SK-N-SH (cell line): ENCODE measurements at regions not wholly inside any gene's neighbourhood (a gene's known extent, or its start where the extent isn't known, plus 50 kb on each side); places are given as distances from the start of the nearest gene placed in this dataset.

Experiments used
- CTCF ChIA-PET: fragments of 300-600, 350-600 bp; formaldehyde crosslinking; extraction: SDS; loops from one replicate; lab custom pipeline; 2021; lab: Yijun Ruan, JAX
- POLR2A ChIA-PET: fragments of 350-600 bp; sonication (Branson Sonifier 250); formaldehyde crosslinking; extraction: SDS; loops from one replicate; lab custom pipeline; 2020; ENCODE audit warnings: antibody characterized with exemption, inconsistent platforms; lab: Yijun Ruan, JAX
- DNase-seq: peaks from one replicate; pipeline ENCODE4 v3.0.0; 2012
- H2AFZ ChIP-seq: fragments of 200-600 bp; sonication (generic); 2 replicates; pipeline ENCODE4 v1.8.1; 2016; ENCODE audit warnings: antibody characterized with exemption, mild to moderate bottlenecking, low read depth
- H3F3A ChIP-seq: fragments of 200-600 bp; sonication (generic); replicated peaks from 2 replicates; pipeline ENCODE3; 2016; ENCODE audit warnings: antibody characterized with exemption, mild to moderate bottlenecking; ENCODE audit not compliant: insufficient read depth
- H3K27ac ChIP-seq, 2 experiments: fragments of 200-500 bp in 1 of 2; fragments of 200-600 bp in 1 of 2; sonication (Bioruptor generic) in 1 of 2; sonication (generic), shearing (Covaris generic) in 1 of 2; 2 replicates each; pipeline versions ENCODE4 v1.5.1 to v1.6.1; 2014 to 2016; ENCODE audit warnings: low read depth in 2 of 2, inconsistent platforms in 1 of 2, low read length in 1 of 2, mild to moderate bottlenecking in 1 of 2, mixed read lengths in 1 of 2
- H3K27me3 ChIP-seq: fragments of 200-600 bp; sonication (generic), shearing (Covaris generic); 2 replicates; pipeline ENCODE4 v1.6.1; 2016; ENCODE audit warnings: mixed run types; ENCODE audit not compliant: insufficient read depth
- H3K36me3 ChIP-seq, 2 experiments: fragments of 200-500 bp in 1 of 2; fragments of 200-600 bp in 1 of 2; sonication (Bioruptor generic) in 1 of 2; sonication (generic) in 1 of 2; replicated peaks in 1 of 2; 2 replicates each; pipeline versions ENCODE3 to v1.5.1; 2014 to 2016; ENCODE audit warnings: low read length in 1 of 2, mild to moderate bottlenecking in 1 of 2; ENCODE audit not compliant: insufficient read depth in 2 of 2, control insufficient read depth in 1 of 2
- H3K4me1 ChIP-seq, 2 experiments: fragments of 200-500 bp in 1 of 2; fragments of 200-600 bp in 1 of 2; sonication (Bioruptor generic) in 1 of 2; sonication (generic), shearing (Covaris generic) in 1 of 2; 2 replicates each; pipeline versions ENCODE4 v1.5.1 to v1.6.1; 2014 to 2016; ENCODE audit warnings: low read depth in 1 of 2, low read length in 1 of 2, mixed run types in 1 of 2; ENCODE audit not compliant: insufficient read depth in 2 of 2, control insufficient read depth in 1 of 2
- H3K4me2 ChIP-seq: fragments of 200-600 bp; sonication (generic), shearing (Covaris generic); 2 replicates; pipeline ENCODE4 v1.6.1; 2017; ENCODE audit warnings: mixed run types
- H3K4me3 ChIP-seq, 2 experiments: fragments of 200-500 bp in 1 of 2; fragments of 200-600 bp in 1 of 2; sonication (Bioruptor generic) in 1 of 2; sonication (generic), shearing (Covaris generic) in 1 of 2; 2 replicates each; pipeline versions ENCODE4 v1.5.1 to v1.8.1; 2014 to 2016; ENCODE audit warnings: low read depth in 2 of 2, inconsistent platforms in 1 of 2, low read length in 1 of 2, mild to moderate bottlenecking in 1 of 2, mixed read lengths in 1 of 2, moderate library complexity in 1 of 2
- H3K79me2 ChIP-seq: fragments of 200-600 bp; sonication (generic); 2 replicates; pipeline ENCODE4 v1.8.1; 2017; ENCODE audit warnings: mild to moderate bottlenecking; ENCODE audit not compliant: insufficient read depth
- H3K9ac ChIP-seq: fragments of 200-600 bp; sonication (generic); 2 replicates; pipeline ENCODE4 v1.6.1; 2017; ENCODE audit warnings: mixed run types
- H3K9me2 ChIP-seq: fragments of 200-600 bp; sonication (generic); 2 replicates; pipeline ENCODE4 v1.6.1; 2017; ENCODE audit warnings: mixed run types
- H3K9me3 ChIP-seq: fragments of 200-600 bp; sonication (generic); 2 replicates; pipeline ENCODE4 v1.6.1; 2017; ENCODE audit warnings: mixed run types, mild to moderate bottlenecking, moderate library complexity
- H4K20me1 ChIP-seq: fragments of 200-600 bp; sonication (generic); 2 replicates; pipeline ENCODE4 v1.6.1; 2017; ENCODE audit warnings: mild to moderate bottlenecking, mixed run types; ENCODE audit not compliant: insufficient read depth
- CTCF ChIP-seq: fragments of 200-600 bp; sonication (generic); IDR thresholded peaks from 2 replicates; pipeline ENCODE4 v1.6.1; 2017; ENCODE audit warnings: antibody characterized with exemption, mild to moderate bottlenecking, moderate library complexity
- EP300 ChIP-seq, 2 experiments: IDR thresholded peaks; 2 replicates each; pipeline versions ENCODE4 v1.4.0 to v1.6.1; 2012; ENCODE audit warnings: borderline replicate concordance in 1 of 2, low read depth in 1 of 2, low read length in 1 of 2
- FOXJ3 ChIP-seq: sonication (generic); formaldehyde crosslinking; IDR thresholded peaks from 2 replicates; pipeline ENCODE4 v1.5.1; 2020; ENCODE audit warnings: mild to moderate bottlenecking, missing genetic modification reagents
- GATA2 ChIP-seq: sonication (generic); formaldehyde crosslinking; IDR thresholded peaks from 2 replicates; pipeline ENCODE4 v1.5.0; 2020; ENCODE audit warnings: mild to moderate bottlenecking, missing genetic modification reagents
- MAX ChIP-seq: IDR thresholded peaks from 2 replicates; pipeline ENCODE4 v1.4.0; 2012; ENCODE audit warnings: low read depth
- MEF2A ChIP-seq: IDR thresholded peaks from 2 replicates; pipeline ENCODE4 v1.4.0; 2012; ENCODE audit warnings: low read depth, borderline replicate concordance
- POLR2AphosphoS5 ChIP-seq: IDR thresholded peaks from 2 replicates; pipeline ENCODE4 v1.6.1; 2012; ENCODE audit warnings: low read depth, low read length
- REST ChIP-seq: IDR thresholded peaks from 2 replicates; pipeline ENCODE4 v1.6.1; 2012; ENCODE audit warnings: mild to moderate bottlenecking, low read depth, low read length, moderate library complexity
- RFX5 ChIP-seq: IDR thresholded peaks from 2 replicates; pipeline ENCODE4 v1.6.1; 2012; ENCODE audit warnings: mild to moderate bottlenecking, improper control_type of control experiment, low read length
- RXRA ChIP-seq: IDR thresholded peaks from 2 replicates; pipeline ENCODE4 v1.4.0; 2012; ENCODE audit warnings: low read depth, mild to moderate bottlenecking, borderline replicate concordance
- SIN3A ChIP-seq: IDR thresholded peaks from 2 replicates; pipeline ENCODE4 v1.6.1; 2012; ENCODE audit warnings: low read depth, mild to moderate bottlenecking, low read length, moderate library complexity, borderline replicate concordance
- SMC3 ChIP-seq: IDR thresholded peaks from 2 replicates; pipeline ENCODE4 v1.6.1; 2012; ENCODE audit warnings: low read depth, low read length, improper control_type of control experiment
- TAF1 ChIP-seq: IDR thresholded peaks from 2 replicates; pipeline ENCODE4 v1.6.1; 2012; ENCODE audit warnings: low read depth, mild to moderate bottlenecking, low read length, moderate library complexity, borderline replicate concordance
- TCF12 ChIP-seq: IDR thresholded peaks from 2 replicates; pipeline ENCODE4 v1.4.0; 2012
- YY1 ChIP-seq: IDR thresholded peaks from 2 replicates; pipeline ENCODE4 v1.4.0; 2012; ENCODE audit warnings: low read depth, mild to moderate bottlenecking
- ZBTB33 ChIP-seq: IDR thresholded peaks from 2 replicates; pipeline ENCODE4 v1.4.0; 2012; ENCODE audit warnings: low read depth, borderline replicate concordance
- WGBS: methylation state at CpG from one replicate; pipeline ENCODE4 v1.1.6; 2017; ENCODE audit warnings: low lambda C conversion rate; 5-methylcytosine and 5-hydroxymethylcytosine counted together

- H3K9ac ChIP-seq, result no peak overlapping the region
- H3K9me2 ChIP-seq, result no peaks in the 10 kb centered on the region
- no peak for DNase-seq
- TF ChIP-seq SMC3 (no peak), REST (no peak), FOXJ3 (CRISPR knock-in tag) (no peak), YY1 (no peak), CTCF (no peak), TCF12 (no peak), RFX5 (no peak), TAF1 (no peak), MEF2A (no peak), ZBTB33 (no peak), RXRA (no peak), EP300 (IDR thresholded peaks at IDR 0.05; ENCODE audit: borderline replicate concordance in 1 of 2, low read depth in 1 of 2, low read length in 1 of 2) (no peak), SIN3A (no peak), MAX (no peak), GATA2 (CRISPR knock-in tag) (no peak), POLR2AphosphoS5 (no peak)
- TF ChIP-seq, all 33 proteins: peak for 0
- Histone ChIP-seq H3K27ac (no peak overlapping the region), H4K20me1 (no peaks in the 10 kb centered on the region), H3F3A (no peaks in the 10 kb centered on the region), H3K9me3 (no peaks in the 10 kb centered on the region), H3K27me3 (peaks cover 11% of the 10 kb centered on the region; the same call in 1 of the 2 replicates), H3K4me3 (no peak overlapping the region), H3K4me1 (no peaks in the 10 kb centered on the region), H3K36me3 (no peaks in the 10 kb centered on the region), H3K4me2 (no peak overlapping the region), H2AFZ (no peak overlapping the region), H3K79me2 (no peaks in the 10 kb centered on the region)
- POLR2A ChIA-PET, result no interaction called here
- 4% methylated on average over 3 of the region's 3 CpGs for WGBS
- CTCF ChIA-PET, result no interaction called here
These were observed 115.0 kb upstream of the EGFLAM start for GRCh38 chr5:38143384-38143783.
